Nephron progenitor cell (in vitro differentiated cells): ENCODE measurements at regions not wholly inside any gene's neighbourhood (a gene's known extent, or its start where the extent isn't known, plus 50 kb on each side); places are given as distances from the start of the nearest gene placed in this dataset.

ENCODE experiments used
- DNase-seq: peaks from one replicate; pipeline ENCODE4 v3.0.0; 2021
- H3K27ac Mint-ChIP-seq: 2 replicates; pipeline ENCODE4 v1.8.0; 2021; ENCODE audit warnings: mild to moderate bottlenecking, moderate library complexity, mixed read lengths
- H3K27me3 Mint-ChIP-seq: 2 replicates; pipeline ENCODE4 v1.8.0; 2021; ENCODE audit warnings: mild to moderate bottlenecking, low read depth, mixed read lengths; ENCODE audit not compliant: poor library complexity
- H3K36me3 Mint-ChIP-seq: 2 replicates; pipeline ENCODE4 v1.8.0; 2021; ENCODE audit warnings: low read depth, mixed read lengths
- H3K4me1 Mint-ChIP-seq: 2 replicates; pipeline ENCODE4 v1.8.0; 2021; ENCODE audit warnings: mixed read lengths
- H3K4me3 Mint-ChIP-seq: 2 replicates; pipeline ENCODE4 v1.8.0; 2021; ENCODE audit warnings: mild to moderate bottlenecking, moderate library complexity, mixed read lengths
- H3K9me3 Mint-ChIP-seq: 2 replicates; pipeline ENCODE4 v1.8.0; 2021; ENCODE audit warnings: mild to moderate bottlenecking, moderate library complexity, mixed read lengths
- TF ChIP-seq, protein P1 (sequence below): fragments of 200-600 bp; sonication (generic); IDR thresholded peaks from 2 replicates; pipeline ENCODE4 v1.5.0; 2021; ENCODE audit warnings: antibody characterized with exemption

GRCh38 chr2:150578481-150578880, 91.0 kb upstream of the RND3 start:
- Mint-ChIP-seq H3K27me3 (peaks cover 3% of the 10 kb centered on the region), H3K4me3 (no peak overlapping the region), H3K4me1 (peaks cover 4% of the 10 kb centered on the region), H3K36me3 (peaks cover 23% of the 10 kb centered on the region), H3K9me3 (peaks cover 66% of the 10 kb centered on the region), H3K27ac (no peak overlapping the region)
- DNase-seq, result no peak
- TF ChIP-seq, protein P1, sequence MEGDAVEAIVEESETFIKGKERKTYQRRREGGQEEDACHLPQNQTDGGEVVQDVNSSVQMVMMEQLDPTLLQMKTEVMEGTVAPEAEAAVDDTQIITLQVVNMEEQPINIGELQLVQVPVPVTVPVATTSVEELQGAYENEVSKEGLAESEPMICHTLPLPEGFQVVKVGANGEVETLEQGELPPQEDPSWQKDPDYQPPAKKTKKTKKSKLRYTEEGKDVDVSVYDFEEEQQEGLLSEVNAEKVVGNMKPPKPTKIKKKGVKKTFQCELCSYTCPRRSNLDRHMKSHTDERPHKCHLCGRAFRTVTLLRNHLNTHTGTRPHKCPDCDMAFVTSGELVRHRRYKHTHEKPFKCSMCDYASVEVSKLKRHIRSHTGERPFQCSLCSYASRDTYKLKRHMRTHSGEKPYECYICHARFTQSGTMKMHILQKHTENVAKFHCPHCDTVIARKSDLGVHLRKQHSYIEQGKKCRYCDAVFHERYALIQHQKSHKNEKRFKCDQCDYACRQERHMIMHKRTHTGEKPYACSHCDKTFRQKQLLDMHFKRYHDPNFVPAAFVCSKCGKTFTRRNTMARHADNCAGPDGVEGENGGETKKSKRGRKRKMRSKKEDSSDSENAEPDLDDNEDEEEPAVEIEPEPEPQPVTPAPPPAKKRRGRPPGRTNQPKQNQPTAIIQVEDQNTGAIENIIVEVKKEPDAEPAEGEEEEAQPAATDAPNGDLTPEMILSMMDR, result no peak

DNA sequence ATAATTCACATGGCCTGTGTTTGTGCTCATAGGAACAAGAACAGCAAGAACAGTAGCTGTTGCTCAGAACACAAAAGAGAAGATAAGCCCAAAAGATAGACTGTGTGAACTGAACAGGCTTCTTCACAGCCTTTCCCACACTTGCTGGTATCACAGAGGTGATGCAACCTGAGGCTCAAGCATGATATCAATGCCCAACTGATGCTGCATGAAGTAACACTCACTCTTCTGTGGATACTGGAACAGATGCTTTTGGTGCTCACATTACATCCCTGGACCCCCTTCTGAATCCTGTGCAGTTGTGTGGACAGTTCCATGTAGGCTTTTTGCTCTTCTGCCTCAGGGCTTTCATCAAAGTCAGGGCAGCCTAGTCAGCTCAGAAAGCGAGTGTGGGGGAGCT, 88.4 kb upstream of the RND3 start:
- Mint-ChIP-seq H3K4me1 (peaks cover 4% of the 10 kb centered on the region), H3K27ac (peak overlapping the region; percentile 87), H3K36me3 (peaks cover 23% of the 10 kb centered on the region), H3K4me3 (no peak overlapping the region), H3K9me3 (peaks cover 45% of the 10 kb centered on the region), H3K27me3 (peaks cover 7% of the 10 kb centered on the region)
- TF ChIP-seq, protein P1, result no peak
- no peak for DNase-seq

- Mint-ChIP-seq H3K27ac (no peak overlapping the region), H3K9me3 (peaks cover 21% of the 10 kb centered on the region), H3K27me3 (peaks cover 7% of the 10 kb centered on the region), H3K36me3 (peaks cover 6% of the 10 kb centered on the region), H3K4me3 (no peak overlapping the region), H3K4me1 (peaks cover 4% of the 10 kb centered on the region)
- TF ChIP-seq, protein P1, result no peak
- no peak for DNase-seq
Measured at GRCh38 chr2:150572961-150573395, 85.5 kb upstream of the RND3 start.

DNA sequence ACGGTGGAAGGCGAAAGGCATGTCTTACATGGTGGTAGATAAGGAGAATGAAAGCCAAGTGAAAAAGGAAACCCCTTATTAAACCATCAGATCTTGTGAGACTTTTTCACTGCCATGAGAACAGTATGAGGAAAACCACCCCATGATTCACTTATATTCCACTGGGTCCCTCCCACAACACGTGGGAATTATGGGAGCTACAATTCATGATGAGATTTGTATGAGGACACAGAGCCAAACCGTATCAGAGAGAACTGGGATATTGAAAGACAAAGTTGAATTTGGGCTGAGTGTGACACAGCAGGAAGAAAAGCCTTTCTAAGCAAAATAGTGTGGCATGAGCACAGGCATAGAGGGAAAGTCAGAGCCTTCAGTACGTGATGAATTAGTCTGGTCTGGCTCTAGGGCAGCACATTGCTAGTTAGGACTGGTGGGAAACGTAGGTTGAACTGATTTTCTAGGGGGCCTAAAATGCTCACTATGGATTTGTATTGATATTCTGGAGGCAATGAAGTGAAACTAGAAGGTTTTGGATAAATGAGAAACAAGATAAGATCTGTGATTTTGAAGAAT, 84.8 kb upstream of the RND3 start:
- H3K27ac Mint-ChIP-seq, result no peak overlapping the region
- no peak for DNase-seq
- H3K4me1 Mint-ChIP-seq, result peaks cover 4% of the 10 kb centered on the region
- H3K4me3 Mint-ChIP-seq, result no peak overlapping the region
- no peaks in the 10 kb centered on the region for H3K36me3 Mint-ChIP-seq
- peaks cover 14% of the 10 kb centered on the region for H3K9me3 Mint-ChIP-seq
- peaks cover 7% of the 10 kb centered on the region for H3K27me3 Mint-ChIP-seq
- TF ChIP-seq, protein P1, result no peak

DNA sequence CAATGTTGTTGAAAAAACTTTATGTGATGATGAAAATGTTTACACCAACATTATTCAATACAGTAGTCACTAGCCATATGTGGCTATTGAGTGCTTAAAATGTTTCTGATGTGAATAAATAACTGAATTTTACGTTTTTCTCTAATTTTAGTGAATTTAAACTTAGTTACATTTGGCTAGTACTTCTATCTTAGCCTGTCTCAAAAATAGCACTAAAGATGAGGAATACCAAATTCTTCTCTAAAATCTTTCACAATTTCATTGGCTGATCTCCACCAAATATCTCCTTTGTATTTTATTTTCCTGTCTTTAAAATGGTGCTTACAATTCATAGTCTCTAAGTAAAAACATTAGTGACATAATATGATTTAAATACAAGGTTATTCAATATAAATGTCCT, 83.7 kb upstream of the RND3 start:
- no peak overlapping the region for H3K4me3 Mint-ChIP-seq
- peaks cover 6% of the 10 kb centered on the region for H3K27me3 Mint-ChIP-seq
- H3K27ac Mint-ChIP-seq, result no peak overlapping the region
- H3K36me3 Mint-ChIP-seq, result no peaks in the 10 kb centered on the region
- DNase-seq, result no peak
- TF ChIP-seq, protein P1, result no peak
- H3K9me3 Mint-ChIP-seq, result peaks cover 2% of the 10 kb centered on the region
- H3K4me1 Mint-ChIP-seq, result peaks cover 3% of the 10 kb centered on the region

DNA sequence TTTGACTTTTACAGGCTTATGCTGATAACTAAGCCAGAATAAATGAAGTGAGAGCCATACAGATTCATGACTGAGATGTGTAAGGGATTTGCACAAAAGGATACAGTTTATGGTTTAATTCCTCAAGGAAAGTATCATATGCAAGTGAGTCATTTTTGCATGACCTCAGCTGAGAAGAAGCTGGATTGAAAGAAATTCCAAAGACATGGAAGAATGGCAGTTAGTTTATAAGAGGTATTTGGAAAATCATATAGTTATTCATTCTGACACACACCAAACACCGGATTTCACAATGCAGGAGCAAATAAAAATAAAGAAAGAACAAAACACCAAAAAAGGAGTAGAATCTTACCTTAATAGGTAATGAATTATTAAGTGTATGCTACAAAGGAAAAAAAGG, 83.2 kb upstream of the RND3 start:
- Mint-ChIP-seq H3K4me1 (no peaks in the 10 kb centered on the region), H3K36me3 (no peaks in the 10 kb centered on the region), H3K9me3 (no peaks in the 10 kb centered on the region), H3K4me3 (no peak overlapping the region), H3K27ac (no peak overlapping the region), H3K27me3 (peaks cover 4% of the 10 kb centered on the region)
- TF ChIP-seq, protein P1, result no peak
- no peak for DNase-seq
